CD4-positive, alpha-beta T cell (primary cell): ENCODE measurements at regions not wholly inside any gene's neighbourhood (a gene's known extent, or its start where the extent isn't known, plus 50 kb on each side); places are given as distances from the start of the nearest gene placed in this dataset.

Experiments used
- ATAC-seq: fragments of 200-7000 bp; cut with Tn5 transposase; one replicate; pipeline ENCODE4 v1.10.0; 2022; ENCODE audit warnings: mild to moderate bottlenecking; ENCODE audit not compliant: poor library complexity
- CTCF ChIA-PET: fragments of 350-600 bp; sonication (Branson Sonifier 250); formaldehyde crosslinking; loops from one replicate; lab custom pipeline; 2021; ENCODE audit warnings: antibody characterized with exemption, inconsistent platforms; lab: Charles Lee
- POLR2A ChIA-PET: fragments of 350-600 bp; sonication (Branson Sonifier 250); formaldehyde crosslinking; loops from one replicate; lab custom pipeline; 2021; ENCODE audit warnings: antibody characterized with exemption, inconsistent platforms; lab: Charles Lee
- DNase-seq, 14 experiments: peaks; one replicate each; pipeline ENCODE4 v3.0.0-alpha.2; 2013 to 2020; ENCODE audit warnings: mixed read lengths in 2 of 14
- H3K27ac ChIP-seq, 2 donors: one replicate each; pipeline versions ENCODE4 v1.5.1 to v1.7.0; 2013; ENCODE audit warnings: low read length in 2 of 2, low read depth in 1 of 2, mild to moderate bottlenecking in 1 of 2
- H3K27me3 ChIP-seq, 2 experiments: 1 replicate in 1 of 2; 2 replicates in 1 of 2; pipeline versions ENCODE4 v1.6.1 to v1.7.0; 2013; ENCODE audit warnings: low read length in 2 of 2, control low read depth in 1 of 2, mild to moderate bottlenecking in 1 of 2, moderate library complexity in 1 of 2; ENCODE audit not compliant: insufficient read depth in 2 of 2, control insufficient read depth in 1 of 2
- H3K36me3 ChIP-seq: one replicate; pipeline ENCODE4 v1.6.1; 2013; ENCODE audit warnings: low read length, control low read depth; ENCODE audit not compliant: insufficient read depth
- H3K4me1 ChIP-seq: one replicate; pipeline ENCODE4 v1.6.1; 2013; ENCODE audit warnings: low read length, control low read depth; ENCODE audit not compliant: insufficient read depth
- H3K4me3 ChIP-seq: one replicate; pipeline ENCODE4 v1.5.1; 2013; ENCODE audit warnings: mild to moderate bottlenecking, low read length, moderate library complexity
- H3K9me3 ChIP-seq, 2 experiments: 1 replicate in 1 of 2; 2 replicates in 1 of 2; pipeline versions ENCODE4 v1.6.1 to v1.7.0; 2013; ENCODE audit warnings: low read length in 2 of 2, mild to moderate bottlenecking in 2 of 2, control low read depth in 1 of 2, moderate library complexity in 1 of 2; ENCODE audit not compliant: control insufficient read depth in 1 of 2, insufficient read depth in 1 of 2
- H3K27ac Mint-ChIP-seq: one replicate; pipeline ENCODE4 v1.8.0; 2020; ENCODE audit warnings: mixed read lengths
- H3K27me3 Mint-ChIP-seq: one replicate; pipeline ENCODE4 v1.8.0; 2021; ENCODE audit warnings: mixed read lengths
- H3K36me3 Mint-ChIP-seq: one replicate; pipeline ENCODE4 v1.8.0; 2021; ENCODE audit warnings: low read depth, mixed read lengths
- H3K4me1 Mint-ChIP-seq: one replicate; pipeline ENCODE4 v1.8.0; 2021; ENCODE audit warnings: low read depth, mixed read lengths
- H3K4me3 Mint-ChIP-seq: one replicate; pipeline ENCODE4 v1.8.0; 2020; ENCODE audit warnings: mild to moderate bottlenecking, mixed read lengths
- H3K9me3 Mint-ChIP-seq: one replicate; pipeline ENCODE4 v1.8.0; 2020; ENCODE audit warnings: mixed read lengths
- CTCF ChIP-seq: fragments of 200-600 bp; IDR thresholded peaks from one replicate; pipeline ENCODE4 v1.8.0; 2022; ENCODE audit warnings: antibody characterized with exemption, mild to moderate bottlenecking
- intact Hi-C, 2 experiments: fragments of 100-400 bp; cut with DNase I in 1 of 2; cut with micrococcal nuclease in 1 of 2; formaldehyde crosslinking; loops; one replicate each; pipeline versions ENCODE4 v1.15.1 to v1.9.0; 2023 to 2025; cut with DNase I, micrococcal nuclease

GRCh38 chr17:34435182-34435928, 72.3 kb upstream of the CCL1 start:
- Mint-ChIP-seq H3K27me3 (no peaks in the 10 kb centered on the region), H3K27ac (no peak overlapping the region), H3K4me1 (no peaks in the 10 kb centered on the region), H3K9me3 (no peaks in the 10 kb centered on the region), H3K36me3 (no peaks in the 10 kb centered on the region), H3K4me3 (no peak overlapping the region)
- POLR2A ChIA-PET: no interaction called here
- ATAC-seq (no peak), DNase-seq (no peak)
- no peak for TF ChIP-seq CTCF
- Histone ChIP-seq H3K36me3 (no peaks in the 10 kb centered on the region), H3K4me3 (no peak overlapping the region), H3K27me3 (peaks cover 4 to 5% of the 10 kb centered on the region in 2 experiments), H3K9me3 (no peaks in the 10 kb centered on the region), H3K27ac (no peak overlapping the region), H3K4me1 (no peaks in the 10 kb centered on the region)
- CTCF ChIA-PET: interaction anchor here (1.3 kb wide), 1 partner anchor 15 kb away, joined by 4 read pairs; no protein-coding TSS in a partner anchor
- intact Hi-C loops: no loop called here

- H3K36me3 ChIP-seq: no peaks in the 10 kb centered on the region
- ChIA-PET POLR2A (no interaction called here), CTCF (no interaction called here)
- no peaks in the 10 kb centered on the region for H3K9me3 ChIP-seq
- H3K4me3 ChIP-seq: no peak overlapping the region
- Mint-ChIP-seq H3K4me3 (no peak overlapping the region), H3K27me3 (no peaks in the 10 kb centered on the region), H3K27ac (no peak overlapping the region), H3K4me1 (no peaks in the 10 kb centered on the region), H3K9me3 (no peaks in the 10 kb centered on the region), H3K36me3 (no peaks in the 10 kb centered on the region)
- peaks cover 4 to 5% of the 10 kb centered on the region in 2 experiments for H3K27me3 ChIP-seq
- TF ChIP-seq CTCF: no peak
- H3K4me1 ChIP-seq: no peaks in the 10 kb centered on the region
- no peak overlapping the region for H3K27ac ChIP-seq
- intact Hi-C loops: no loop called here
- no peak for ATAC-seq
- DNase-seq: peak in 3 of 14 experiments; percentile 0 to 35 (median 31)
Measured at GRCh38 chr17:34434052-34434451, 71.0 kb upstream of the CCL1 start.

GRCh38 chr17:34424814-34425491, 61.9 kb upstream of the CCL1 start:
- Histone ChIP-seq H3K27ac (no peak overlapping the region), H3K27me3 (peaks cover 14 to 27% of the 10 kb centered on the region in 2 experiments), H3K4me1 (peaks cover 7% of the 10 kb centered on the region), H3K9me3 (no peaks in the 10 kb centered on the region), H3K36me3 (no peaks in the 10 kb centered on the region), H3K4me3 (no peak overlapping the region)
- ATAC-seq: no peak
- Mint-ChIP-seq H3K4me1 (no peaks in the 10 kb centered on the region), H3K9me3 (no peaks in the 10 kb centered on the region), H3K4me3 (no peak overlapping the region), H3K27ac (no peak overlapping the region), H3K36me3 (no peaks in the 10 kb centered on the region), H3K27me3 (peaks cover 60% of the 10 kb centered on the region)
- ChIA-PET CTCF (no interaction called here), POLR2A (no interaction called here)
- TF ChIP-seq CTCF: no peak
- intact Hi-C loops: loop anchor here (5.0 to 10.0 kb wide), 4 partner anchors 470 to 1120 kb away; partner anchors contain the start of gene LIG3 (in 1 of the 2)
- no peak for DNase-seq
